ENCODE measurements at regions not wholly inside any gene's neighbourhood (a gene's known extent, or its start where the extent isn't known, plus 50 kb on each side); places are given as distances from the start of the nearest gene placed in this dataset.
"Not testable (repeated sequence)": the region's sequence is repeated elsewhere in the genome, so short reads cannot be mapped to it uniquely, and the experiment has no call there.

GRCh38 chr10:28859791-28860190 lies 182.5 kb downstream of the BAMBI start:
- no peak for DNase-seq (ENCODE audit: low read depth)

DNA sequence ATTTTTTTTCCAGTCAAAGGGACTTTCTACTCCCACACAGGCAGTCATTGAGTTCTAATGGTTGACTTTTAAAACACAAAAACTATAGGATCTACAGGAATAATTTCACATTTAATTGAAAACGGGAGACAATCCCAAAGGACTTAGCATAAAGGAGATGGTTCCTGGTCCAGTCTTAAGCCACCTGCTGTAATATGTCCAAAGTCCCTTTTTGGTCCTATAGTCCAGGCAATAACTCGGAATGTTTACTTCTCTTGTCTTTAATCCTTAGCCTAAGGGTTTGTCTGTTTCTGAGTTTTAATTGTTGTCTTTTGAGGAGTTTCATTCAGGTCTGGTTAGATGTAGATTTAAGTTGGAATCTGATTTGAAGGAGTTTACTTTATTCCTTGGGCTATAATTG lies 184.9 kb downstream of the BAMBI start:
- no peak for DNase-seq (ENCODE audit: low read depth)

- DNase-seq (ENCODE audit: low read depth): no peak
Measured at GRCh38 chr10:28869606-28870201, 192.4 kb downstream of the BAMBI start.

DNA sequence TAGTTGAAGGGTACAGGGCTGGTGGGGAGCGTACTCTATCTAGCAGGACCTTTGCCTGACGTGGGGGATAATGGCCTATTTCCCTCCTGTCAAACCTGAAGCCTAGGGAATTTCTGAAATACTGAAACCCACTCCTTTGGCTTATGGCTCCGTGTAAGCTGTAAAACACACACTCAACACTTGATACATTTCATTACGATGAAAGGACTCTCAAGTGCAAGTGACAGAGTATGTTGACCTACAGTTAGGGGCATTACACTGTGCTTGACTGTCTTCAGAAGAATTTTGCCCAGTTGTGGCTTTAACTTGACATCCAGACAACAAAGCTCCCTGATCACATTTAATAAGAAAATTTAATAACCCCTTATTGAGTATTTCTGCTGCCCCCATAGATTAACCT lies 194.3 kb downstream of the BAMBI start:
- DNase-seq (ENCODE audit: low read depth): no peak

DNA sequence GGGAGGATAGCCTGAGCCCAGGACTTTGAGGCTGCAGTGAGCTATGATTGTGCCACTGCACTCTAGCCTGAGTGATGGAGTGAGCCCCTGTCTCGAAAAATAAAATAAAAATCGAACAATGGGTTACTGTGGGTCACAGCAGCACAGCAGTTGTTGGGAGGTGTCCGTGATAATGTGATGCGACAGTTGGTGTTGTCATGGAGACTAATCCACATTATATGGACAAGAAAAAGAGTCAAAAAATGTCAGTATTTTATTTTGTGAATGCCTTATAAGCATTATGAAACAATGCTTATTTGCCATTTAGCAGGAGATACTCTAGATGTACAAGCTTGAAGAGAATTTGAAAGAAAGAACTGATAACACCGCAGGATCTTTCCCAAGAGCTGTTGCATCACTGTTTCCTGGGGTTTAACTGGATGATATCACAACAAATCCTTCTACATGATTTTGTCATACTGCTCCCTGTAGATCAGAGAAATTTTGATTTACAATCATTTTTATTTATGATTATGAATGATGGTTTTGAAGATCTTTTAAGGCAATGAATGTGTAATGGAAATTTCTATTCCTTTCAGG lies 195.4 kb downstream of the BAMBI start:
- DNase-seq (ENCODE audit: low read depth): no peak

DNA sequence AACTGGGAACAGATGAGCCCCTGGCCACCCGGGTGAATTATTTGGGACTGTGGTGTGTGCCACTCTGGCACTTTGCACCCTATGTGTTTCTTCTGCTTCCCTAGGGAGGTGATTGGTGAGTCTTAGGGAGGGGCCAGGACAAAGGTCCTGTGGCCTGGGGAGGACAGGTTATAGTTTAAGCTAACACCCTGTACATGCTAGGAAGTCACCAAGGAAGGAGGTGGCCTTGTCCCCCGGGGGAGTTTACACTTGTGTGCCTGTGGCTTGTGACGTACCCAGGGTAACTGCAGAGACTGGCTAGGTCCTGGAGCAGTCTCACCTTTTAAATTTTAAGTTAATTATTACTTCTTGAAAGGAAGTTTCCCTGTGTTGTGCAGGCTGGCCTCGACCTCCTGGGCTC lies 196.2 kb downstream of the BAMBI start:
- DNase-seq (ENCODE audit: low read depth): no peak

DNA sequence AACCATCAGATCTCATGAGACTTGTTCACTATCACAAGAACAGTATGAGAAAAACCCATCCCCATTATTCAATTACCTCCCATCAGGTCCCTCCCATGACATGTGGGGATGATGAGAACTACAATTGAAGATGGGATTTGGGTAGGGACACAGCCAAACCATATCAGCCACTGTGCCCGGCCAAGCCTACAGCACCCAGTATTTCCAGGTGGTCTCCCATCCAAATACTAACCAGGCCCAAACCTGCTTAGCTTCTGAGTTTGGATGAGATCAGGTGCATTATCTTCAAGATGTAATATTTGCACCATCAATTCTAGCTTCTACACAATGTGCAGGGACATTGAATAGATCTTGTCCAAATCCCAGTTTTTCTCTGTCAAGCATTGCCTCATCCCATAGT lies 196.9 kb downstream of the BAMBI start:
- no peak for DNase-seq (ENCODE audit: low read depth)

- no peak for DNase-seq (ENCODE audit: low read depth)
Measured at GRCh38 chr10:28875549-28876081, 198.3 kb downstream of the BAMBI start.

DNA sequence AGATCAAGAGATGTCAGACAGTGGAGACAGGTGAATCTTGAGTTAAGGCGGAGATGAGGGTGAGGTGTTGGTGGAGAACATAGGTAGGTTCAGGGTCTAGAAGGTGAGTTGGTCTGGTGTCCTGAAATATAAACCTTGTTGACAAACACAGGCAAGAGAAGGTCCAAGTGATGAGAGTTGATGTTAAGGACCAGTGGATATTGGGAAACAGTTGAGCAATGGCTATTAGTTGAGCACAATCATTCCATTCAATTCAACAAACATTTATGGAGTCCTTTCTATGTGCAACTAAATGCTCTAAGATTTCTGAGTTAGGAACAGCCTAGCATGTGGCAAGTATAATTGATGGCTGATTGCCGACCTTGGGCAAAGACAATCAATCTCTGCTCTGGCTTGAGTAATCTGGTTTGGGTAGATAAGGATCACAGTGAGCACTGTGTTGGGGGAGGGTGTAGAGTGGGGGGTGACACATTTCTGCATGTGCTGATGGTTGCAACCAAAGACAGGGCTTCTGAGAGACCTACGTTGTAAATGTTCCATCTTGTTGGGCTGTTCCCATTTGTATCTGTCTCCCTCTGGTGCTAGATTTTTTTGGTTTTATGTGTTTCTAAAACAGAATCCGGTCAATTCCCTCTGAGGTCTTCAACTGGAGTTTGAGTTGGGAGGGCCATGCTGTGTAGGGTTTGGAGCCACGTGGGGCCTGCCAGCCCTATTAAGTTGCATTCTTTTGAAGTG lies 201.1 kb downstream of the BAMBI start:
- no peak for DNase-seq (ENCODE audit: low read depth)

GRCh38 chr10:28879246-28879645 lies 201.9 kb downstream of the BAMBI start:
- DNase-seq (ENCODE audit: low read depth): no peak

- DNase-seq (ENCODE audit: low read depth): no peak
Measured at GRCh38 chr10:28879875-28880682, 202.8 kb downstream of the BAMBI start.

- DNase-seq (ENCODE audit: low read depth): no peak
Measured at GRCh38 chr10:28880683-28880950, 203.3 kb downstream of the BAMBI start.

- no peak for DNase-seq (ENCODE audit: low read depth)
Measured at GRCh38 chr10:28881171-28881882, 204.0 kb downstream of the BAMBI start.

DNA sequence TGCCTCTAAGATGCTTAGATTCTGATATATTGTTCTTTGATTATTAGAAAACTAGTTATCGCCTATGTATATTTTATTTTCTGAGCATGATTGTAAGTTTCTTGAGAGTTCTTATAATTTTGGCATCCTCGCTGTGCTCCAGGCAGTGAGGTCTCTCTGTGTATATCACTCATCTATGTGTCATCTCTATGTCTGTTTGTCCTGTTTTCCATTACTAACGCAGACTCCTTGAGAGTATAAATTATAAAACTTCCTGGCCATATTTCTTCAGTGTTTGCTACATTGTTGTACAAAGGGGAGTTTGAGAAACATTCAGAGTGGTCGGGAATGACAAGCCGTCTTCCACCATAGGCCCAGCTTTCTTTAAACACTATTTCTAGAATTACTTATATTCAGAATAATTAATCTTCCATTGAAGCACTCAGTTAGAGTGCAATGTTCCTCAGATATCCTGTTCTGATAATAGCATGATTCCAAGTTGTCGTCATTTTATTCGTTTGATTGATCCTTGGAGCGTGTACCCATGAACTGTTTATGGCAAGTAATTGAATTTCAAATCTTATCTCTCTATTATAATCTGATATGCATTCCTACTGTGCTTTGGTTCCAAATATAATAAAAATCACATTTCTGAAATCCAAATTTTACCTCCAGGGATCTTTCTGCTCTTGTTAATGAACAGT lies 206.6 kb downstream of the BAMBI start:
- no peak for DNase-seq (ENCODE audit: low read depth)

GRCh38 chr10:28890121-28890950 lies 213.0 kb downstream of the BAMBI start:
- DNase-seq (ENCODE audit: low read depth): no peak

GRCh38 chr10:28891058-28891713 lies 213.9 kb downstream of the BAMBI start:
- DNase-seq (ENCODE audit: low read depth): no peak

DNA sequence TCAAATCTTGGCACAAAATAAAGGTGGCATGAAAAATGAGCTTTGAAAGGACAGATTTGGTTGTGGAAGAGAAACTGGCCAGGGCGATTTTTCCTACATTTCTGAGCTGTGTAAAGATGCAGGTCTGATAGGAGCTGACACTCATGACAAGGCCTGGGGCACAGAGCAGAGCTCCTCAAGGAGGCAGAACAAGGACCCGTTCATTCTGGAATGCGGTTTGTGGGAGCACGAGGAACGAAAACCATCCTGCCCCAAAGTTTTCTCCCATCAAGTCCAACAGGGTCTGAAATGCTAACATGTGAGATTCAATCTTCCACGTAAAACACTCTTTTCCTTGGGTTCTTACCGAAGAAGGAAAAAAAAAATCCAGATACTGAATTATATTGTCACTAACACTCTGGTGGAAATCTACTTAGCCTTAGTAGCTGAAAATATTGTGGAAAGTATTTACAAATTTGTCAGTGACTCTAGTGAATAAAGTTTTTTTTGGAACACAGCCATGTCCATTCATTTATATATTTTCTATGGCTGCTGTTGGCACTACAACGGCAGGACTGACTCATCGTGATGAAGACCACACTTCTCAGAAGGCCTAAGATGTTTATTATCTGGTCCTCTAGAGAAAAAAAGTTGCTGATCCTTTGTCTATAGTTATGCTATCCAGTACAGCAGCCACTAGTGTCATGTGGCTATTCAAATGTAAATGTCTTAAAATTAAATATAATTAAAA lies 215.7 kb downstream of the BAMBI start:
- DNase-seq (ENCODE audit: low read depth): no peak

GRCh38 chr10:28894146-28894545 lies 216.8 kb downstream of the BAMBI start:
- no peak for DNase-seq (ENCODE audit: low read depth)

DNA sequence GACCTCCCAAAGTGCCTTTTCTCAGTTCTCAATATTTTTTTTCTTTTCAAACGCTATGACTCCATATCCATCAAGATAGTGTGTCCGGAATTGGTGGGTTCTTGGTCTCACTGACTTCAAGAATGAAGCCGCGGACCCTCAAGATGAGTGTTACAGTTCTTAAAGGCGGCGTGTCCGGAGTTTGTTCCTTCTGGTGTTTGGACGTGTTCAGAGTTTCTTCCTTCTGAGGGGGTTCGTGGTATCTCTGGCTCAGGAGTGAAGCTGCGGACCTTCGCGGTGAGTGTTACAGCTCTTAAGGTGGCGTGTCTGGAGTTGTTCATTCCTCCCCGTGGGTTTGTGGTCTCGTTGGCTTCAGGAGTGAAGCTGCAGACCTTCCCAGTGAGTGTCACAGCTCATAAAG lies 218.3 kb downstream of the BAMBI start:
- DNase-seq (ENCODE audit: low read depth): not testable (repeated sequence)

Measured in HS-5 (cell line).